ENCODE measurements at regions not wholly inside any gene's neighbourhood (a gene's known extent, or its start where the extent isn't known, plus 50 kb on each side); places are given as distances from the start of the nearest gene placed in this dataset.

DNA sequence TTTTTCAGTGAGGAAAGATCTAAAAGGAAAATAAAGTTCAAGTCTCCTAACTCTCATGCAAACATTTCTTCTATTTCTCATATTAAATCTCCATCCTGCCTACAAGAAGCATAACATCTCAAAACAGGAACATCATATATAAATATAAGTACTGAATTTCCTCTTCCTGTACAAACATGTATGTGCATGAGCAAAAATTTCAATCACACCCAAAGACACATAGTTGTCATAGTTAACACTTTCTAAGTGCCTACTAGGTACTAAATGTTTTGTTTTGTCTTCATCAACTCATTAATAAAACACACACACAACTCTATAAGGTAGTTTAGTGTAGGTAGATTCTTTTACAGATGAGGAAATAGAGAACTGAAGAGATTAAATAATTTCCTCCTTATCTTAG is 237.1 kb upstream of the ADGRL2 start:
- TF ChIP-seq, protein P1, sequence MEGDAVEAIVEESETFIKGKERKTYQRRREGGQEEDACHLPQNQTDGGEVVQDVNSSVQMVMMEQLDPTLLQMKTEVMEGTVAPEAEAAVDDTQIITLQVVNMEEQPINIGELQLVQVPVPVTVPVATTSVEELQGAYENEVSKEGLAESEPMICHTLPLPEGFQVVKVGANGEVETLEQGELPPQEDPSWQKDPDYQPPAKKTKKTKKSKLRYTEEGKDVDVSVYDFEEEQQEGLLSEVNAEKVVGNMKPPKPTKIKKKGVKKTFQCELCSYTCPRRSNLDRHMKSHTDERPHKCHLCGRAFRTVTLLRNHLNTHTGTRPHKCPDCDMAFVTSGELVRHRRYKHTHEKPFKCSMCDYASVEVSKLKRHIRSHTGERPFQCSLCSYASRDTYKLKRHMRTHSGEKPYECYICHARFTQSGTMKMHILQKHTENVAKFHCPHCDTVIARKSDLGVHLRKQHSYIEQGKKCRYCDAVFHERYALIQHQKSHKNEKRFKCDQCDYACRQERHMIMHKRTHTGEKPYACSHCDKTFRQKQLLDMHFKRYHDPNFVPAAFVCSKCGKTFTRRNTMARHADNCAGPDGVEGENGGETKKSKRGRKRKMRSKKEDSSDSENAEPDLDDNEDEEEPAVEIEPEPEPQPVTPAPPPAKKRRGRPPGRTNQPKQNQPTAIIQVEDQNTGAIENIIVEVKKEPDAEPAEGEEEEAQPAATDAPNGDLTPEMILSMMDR (IDR thresholded peaks at IDR 0.05; ENCODE audit: insufficient read depth, low read length), result no peak
- TF ChIP-seq, protein P2, sequence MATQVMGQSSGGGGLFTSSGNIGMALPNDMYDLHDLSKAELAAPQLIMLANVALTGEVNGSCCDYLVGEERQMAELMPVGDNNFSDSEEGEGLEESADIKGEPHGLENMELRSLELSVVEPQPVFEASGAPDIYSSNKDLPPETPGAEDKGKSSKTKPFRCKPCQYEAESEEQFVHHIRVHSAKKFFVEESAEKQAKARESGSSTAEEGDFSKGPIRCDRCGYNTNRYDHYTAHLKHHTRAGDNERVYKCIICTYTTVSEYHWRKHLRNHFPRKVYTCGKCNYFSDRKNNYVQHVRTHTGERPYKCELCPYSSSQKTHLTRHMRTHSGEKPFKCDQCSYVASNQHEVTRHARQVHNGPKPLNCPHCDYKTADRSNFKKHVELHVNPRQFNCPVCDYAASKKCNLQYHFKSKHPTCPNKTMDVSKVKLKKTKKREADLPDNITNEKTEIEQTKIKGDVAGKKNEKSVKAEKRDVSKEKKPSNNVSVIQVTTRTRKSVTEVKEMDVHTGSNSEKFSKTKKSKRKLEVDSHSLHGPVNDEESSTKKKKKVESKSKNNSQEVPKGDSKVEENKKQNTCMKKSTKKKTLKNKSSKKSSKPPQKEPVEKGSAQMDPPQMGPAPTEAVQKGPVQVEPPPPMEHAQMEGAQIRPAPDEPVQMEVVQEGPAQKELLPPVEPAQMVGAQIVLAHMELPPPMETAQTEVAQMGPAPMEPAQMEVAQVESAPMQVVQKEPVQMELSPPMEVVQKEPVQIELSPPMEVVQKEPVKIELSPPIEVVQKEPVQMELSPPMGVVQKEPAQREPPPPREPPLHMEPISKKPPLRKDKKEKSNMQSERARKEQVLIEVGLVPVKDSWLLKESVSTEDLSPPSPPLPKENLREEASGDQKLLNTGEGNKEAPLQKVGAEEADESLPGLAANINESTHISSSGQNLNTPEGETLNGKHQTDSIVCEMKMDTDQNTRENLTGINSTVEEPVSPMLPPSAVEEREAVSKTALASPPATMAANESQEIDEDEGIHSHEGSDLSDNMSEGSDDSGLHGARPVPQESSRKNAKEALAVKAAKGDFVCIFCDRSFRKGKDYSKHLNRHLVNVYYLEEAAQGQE (IDR thresholded peaks at IDR 0.05; ENCODE audit: insufficient replicate concordance, low read depth), result no peak
- no peak for TF ChIP-seq SPI1 (IDR thresholded peaks at IDR 0.05; ENCODE audit: borderline replicate concordance, low read depth)
- TF ChIP-seq GABPA (IDR thresholded peaks at IDR 0.05; ENCODE audit: low read depth), result no peak
- TF ChIP-seq POLR2AphosphoS5 (IDR thresholded peaks at IDR 0.05; ENCODE audit: low read depth), result no peak
- no peaks in the 10 kb centered on the region for H3K27me3 ChIP-seq (ENCODE audit: insufficient read depth, poor library complexity, severe bottlenecking)
- no peak overlapping the region for H3K27ac ChIP-seq (replicated peaks)
- H3K4me3 ChIP-seq (replicated peaks; ENCODE audit: insufficient read depth, low read length), result no peak overlapping the region
- no peak for DNase-seq (ENCODE audit: low read depth in 1 of 2, low spot score in 1 of 2)

DNA sequence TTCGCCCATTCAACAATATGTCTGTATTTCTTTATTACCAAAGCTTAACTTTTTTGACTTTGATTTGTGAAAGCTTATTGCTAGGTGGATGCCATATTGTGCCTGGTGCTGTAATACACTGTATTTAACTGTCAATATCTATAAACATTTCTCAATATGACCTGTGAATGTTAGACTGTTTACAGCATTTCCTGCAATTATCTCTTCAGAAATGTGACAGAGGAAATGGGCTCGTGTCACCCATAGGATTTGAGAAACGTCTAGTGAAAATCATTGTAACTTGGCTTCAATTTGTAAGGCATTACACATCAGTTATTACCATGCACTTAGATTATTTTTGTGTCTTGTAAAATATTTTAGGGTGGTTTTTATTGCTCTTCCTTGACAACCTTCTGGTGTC is 237.8 kb upstream of the ADGRL2 start:
- TF ChIP-seq POLR2AphosphoS5 (IDR thresholded peaks at IDR 0.05; ENCODE audit: low read depth) (no peak), GABPA (IDR thresholded peaks at IDR 0.05; ENCODE audit: low read depth) (no peak), SPI1 (IDR thresholded peaks at IDR 0.05; ENCODE audit: borderline replicate concordance, low read depth) (no peak)
- TF ChIP-seq, protein P1 (IDR thresholded peaks at IDR 0.05; ENCODE audit: insufficient read depth, low read length), result no peak
- TF ChIP-seq, protein P2 (IDR thresholded peaks at IDR 0.05; ENCODE audit: insufficient replicate concordance, low read depth), result no peak
- DNase-seq (ENCODE audit: low read depth in 1 of 2, low spot score in 1 of 2), result no peak
- no peak overlapping the region for H3K27ac ChIP-seq (replicated peaks)
- no peaks in the 10 kb centered on the region for H3K27me3 ChIP-seq (ENCODE audit: insufficient read depth, poor library complexity, severe bottlenecking)
- H3K4me3 ChIP-seq (replicated peaks; ENCODE audit: insufficient read depth, low read length), result no peak overlapping the region

DNA sequence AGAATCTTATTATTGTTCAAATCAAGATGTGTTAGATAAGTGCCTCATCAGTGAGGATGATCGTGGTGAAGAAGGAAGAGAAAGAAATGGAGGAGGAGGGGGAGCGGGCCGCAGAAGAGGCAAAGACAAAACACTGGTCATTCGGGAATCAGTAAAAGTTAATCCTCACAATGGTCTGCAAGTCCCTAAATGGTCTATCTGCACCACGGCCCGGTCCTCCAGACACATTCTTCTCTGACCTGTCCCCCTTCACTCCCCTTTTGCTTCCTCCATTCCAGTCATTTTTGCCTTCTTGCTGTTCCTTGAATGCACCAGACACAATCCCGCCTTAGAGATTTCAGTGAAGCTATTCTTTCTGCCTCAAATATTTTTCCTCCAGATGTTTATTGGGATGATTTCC is 240.1 kb upstream of the ADGRL2 start:
- TF ChIP-seq POLR2AphosphoS5 (IDR thresholded peaks at IDR 0.05; ENCODE audit: low read depth) (no peak), SPI1 (IDR thresholded peaks at IDR 0.05; ENCODE audit: borderline replicate concordance, low read depth) (no peak), GABPA (IDR thresholded peaks at IDR 0.05; ENCODE audit: low read depth) (no peak)
- TF ChIP-seq, protein P1 (IDR thresholded peaks at IDR 0.05; ENCODE audit: insufficient read depth, low read length), result no peak
- TF ChIP-seq, protein P2 (IDR thresholded peaks at IDR 0.05; ENCODE audit: insufficient replicate concordance, low read depth), result no peak
- DNase-seq (ENCODE audit: low read depth in 1 of 2, low spot score in 1 of 2), result no peak
- no peak overlapping the region for H3K4me3 ChIP-seq (replicated peaks; ENCODE audit: insufficient read depth, low read length)
- H3K27me3 ChIP-seq (ENCODE audit: insufficient read depth, poor library complexity, severe bottlenecking), result no peaks in the 10 kb centered on the region
- no peak overlapping the region for H3K27ac ChIP-seq (replicated peaks)
